Stomach (tissue), 4 donors: ENCODE measurements at regions not wholly inside any gene's neighbourhood (a gene's known extent, or its start where the extent isn't known, plus 50 kb on each side); places are given as distances from the start of the nearest gene placed in this dataset.

Source experiments
- CTCF ChIP-seq, 7 experiments: fragments of 450-650 bp in 4 of 7; fragments of 200-600 bp in 3 of 7; sonication (generic) in 3 of 7; IDR thresholded peaks; one replicate each; pipeline ENCODE4 v1.5.1; 2016 to 2019; ENCODE audit warnings: antibody characterized with exemption in 7 of 7, control low read depth in 2 of 7, mild to moderate bottlenecking in 1 of 7
- EP300 ChIP-seq: sonication (generic); formaldehyde crosslinking; IDR thresholded peaks from one replicate; pipeline ENCODE4 v1.6.1; 2017; ENCODE audit warnings: antibody characterized with exemption
- POLR2A ChIP-seq, 4 donors: fragments of 450-650 bp; IDR thresholded peaks; one replicate each; pipeline ENCODE4 v1.6.1; 2016; ENCODE audit warnings: antibody characterized with exemption in 4 of 4, control low read depth in 2 of 4, mild to moderate bottlenecking in 1 of 4, moderate library complexity in 1 of 4
- POLR2AphosphoS5 ChIP-seq, 3 donors: sonication (generic); formaldehyde crosslinking; IDR thresholded peaks; one replicate each; pipeline ENCODE4 v1.6.1; 2016; ENCODE audit warnings: antibody characterized with exemption in 3 of 3

DNA sequence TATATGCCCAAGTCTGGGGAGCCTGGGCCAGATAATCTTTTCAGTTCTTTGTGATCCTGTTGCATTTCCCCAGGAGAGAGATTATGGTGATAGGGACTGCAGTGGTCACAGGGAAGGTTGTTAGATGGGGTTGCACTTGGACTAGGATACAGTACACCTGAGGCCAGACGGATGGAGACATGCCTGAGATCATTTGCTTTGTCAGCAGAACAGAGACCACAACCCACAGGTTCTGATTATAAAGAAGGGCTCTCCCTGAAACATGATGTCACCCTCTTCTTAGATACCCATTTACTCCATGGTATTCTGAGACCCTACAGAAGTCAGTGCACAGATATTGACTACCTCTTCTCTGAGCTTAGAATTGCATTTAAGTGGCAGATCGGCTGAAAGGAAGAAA lies 200.9 kb upstream of the IGF1 start:
- TF ChIP-seq CTCF (IDR thresholded peaks at IDR 0.05) (no peak), EP300 (no peak), POLR2AphosphoS5 (IDR thresholded peaks at IDR 0.05) (no peak), POLR2A (IDR thresholded peaks at IDR 0.05) (no peak)
